Lower leg skin (tissue), 3 donors: ENCODE measurements at regions not wholly inside any gene's neighbourhood (a gene's known extent, or its start where the extent isn't known, plus 50 kb on each side); places are given as distances from the start of the nearest gene placed in this dataset.

Source experiments
- POLR2A ChIP-seq, 2 donors: fragments of 450-650 bp; IDR thresholded peaks; one replicate each; pipeline ENCODE4 v1.6.1; 2016 to 2017; ENCODE audit warnings: antibody characterized with exemption in 2 of 2, mild to moderate bottlenecking in 1 of 2, moderate library complexity in 1 of 2
- TF ChIP-seq, protein P1 (sequence below), 3 donors: fragments of 450-650 bp; IDR thresholded peaks; one replicate each; pipeline ENCODE4 v1.5.1; 2016; ENCODE audit warnings: antibody characterized with exemption in 3 of 3, mild to moderate bottlenecking in 3 of 3, moderate library complexity in 2 of 3

DNA sequence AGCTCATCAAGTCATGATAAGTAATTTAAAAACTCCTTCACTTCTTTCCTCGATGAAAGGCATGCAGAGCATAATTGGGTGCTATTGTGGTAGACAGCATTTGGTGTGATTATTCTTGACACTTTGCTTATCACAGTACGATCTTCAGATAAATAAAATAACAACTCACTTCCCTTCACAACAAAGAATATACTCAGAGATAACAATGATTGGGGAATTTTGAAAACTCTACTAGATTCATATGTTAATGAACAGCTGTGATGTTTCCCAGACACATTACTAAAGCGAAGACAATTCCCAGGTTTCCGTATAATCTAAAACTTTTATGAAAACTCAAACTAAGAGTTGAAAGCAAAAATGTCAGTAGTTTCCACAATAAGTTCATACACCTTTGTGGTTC, 670.6 kb upstream of the EPHA7 start:
- TF ChIP-seq, protein P1, sequence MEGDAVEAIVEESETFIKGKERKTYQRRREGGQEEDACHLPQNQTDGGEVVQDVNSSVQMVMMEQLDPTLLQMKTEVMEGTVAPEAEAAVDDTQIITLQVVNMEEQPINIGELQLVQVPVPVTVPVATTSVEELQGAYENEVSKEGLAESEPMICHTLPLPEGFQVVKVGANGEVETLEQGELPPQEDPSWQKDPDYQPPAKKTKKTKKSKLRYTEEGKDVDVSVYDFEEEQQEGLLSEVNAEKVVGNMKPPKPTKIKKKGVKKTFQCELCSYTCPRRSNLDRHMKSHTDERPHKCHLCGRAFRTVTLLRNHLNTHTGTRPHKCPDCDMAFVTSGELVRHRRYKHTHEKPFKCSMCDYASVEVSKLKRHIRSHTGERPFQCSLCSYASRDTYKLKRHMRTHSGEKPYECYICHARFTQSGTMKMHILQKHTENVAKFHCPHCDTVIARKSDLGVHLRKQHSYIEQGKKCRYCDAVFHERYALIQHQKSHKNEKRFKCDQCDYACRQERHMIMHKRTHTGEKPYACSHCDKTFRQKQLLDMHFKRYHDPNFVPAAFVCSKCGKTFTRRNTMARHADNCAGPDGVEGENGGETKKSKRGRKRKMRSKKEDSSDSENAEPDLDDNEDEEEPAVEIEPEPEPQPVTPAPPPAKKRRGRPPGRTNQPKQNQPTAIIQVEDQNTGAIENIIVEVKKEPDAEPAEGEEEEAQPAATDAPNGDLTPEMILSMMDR (IDR thresholded peaks at IDR 0.05): no peak
- no peak for TF ChIP-seq POLR2A (IDR thresholded peaks at IDR 0.05)
